Gastroesophageal sphincter (tissue), 4 donors: ENCODE measurements at regions not wholly inside any gene's neighbourhood (a gene's known extent, or its start where the extent isn't known, plus 50 kb on each side); places are given as distances from the start of the nearest gene placed in this dataset.

Experiments used
- ATAC-seq: fragments of 150-250 bp; one replicate; pipeline ENCODE4 v1.9.1; 2016; ENCODE audit warnings: mild to moderate bottlenecking, moderate library complexity
- H3K27ac ChIP-seq, 4 donors: fragments of 200-600 bp; sonication (generic) in 3 of 4; 1 replicate in 3 of 4; 2 replicates in 1 of 4; pipeline ENCODE4 v1.5.1; 2016 to 2019
- H3K27me3 ChIP-seq: fragments of 200-600 bp; sonication (generic); one replicate; pipeline ENCODE4 v1.5.1; 2019
- H3K36me3 ChIP-seq, 2 donors: fragments of 200-600 bp; sonication (generic); one replicate each; pipeline ENCODE4 v1.5.1; 2019; ENCODE audit warnings: control low read depth in 1 of 2
- H3K4me1 ChIP-seq, 3 donors: fragments of 200-600 bp; sonication (generic); 1 replicate in 2 of 3; 2 replicates in 1 of 3; pipeline ENCODE4 v1.5.1; 2016 to 2019; ENCODE audit warnings: control low read depth in 2 of 3
- H3K4me3 ChIP-seq, 2 donors: fragments of 200-600 bp; sonication (generic); one replicate each; pipeline ENCODE4 v1.5.1; 2019; ENCODE audit warnings: mild to moderate bottlenecking in 1 of 2, moderate library complexity in 1 of 2
- H3K9me3 ChIP-seq, 3 donors: fragments of 200-600 bp; sonication (generic); one replicate each; pipeline ENCODE4 v1.5.1; 2017 to 2019; ENCODE audit warnings: control low read depth in 2 of 3
- EP300 ChIP-seq: sonication (generic); formaldehyde crosslinking; IDR thresholded peaks from one replicate; pipeline ENCODE4 v1.6.1; 2017; ENCODE audit warnings: antibody characterized with exemption, mild to moderate bottlenecking
- POLR2A ChIP-seq, 2 donors: fragments of 450-650 bp; IDR thresholded peaks; one replicate each; pipeline ENCODE4 v1.6.1; 2017; ENCODE audit warnings: antibody characterized with exemption in 2 of 2, mild to moderate bottlenecking in 2 of 2, moderate library complexity in 1 of 2
- POLR2AphosphoS5 ChIP-seq: sonication (generic); formaldehyde crosslinking; IDR thresholded peaks from one replicate; pipeline ENCODE4 v1.6.1; 2017; ENCODE audit warnings: antibody characterized with exemption
- WGBS, 2 donors: methylation state at CpG; one replicate each; pipeline ENCODE4 v1.1.5; 2018; ENCODE audit warnings: low coverage in 1 of 2; 5-methylcytosine and 5-hydroxymethylcytosine counted together
- TF ChIP-seq, protein P1 (sequence below), 4 experiments: fragments of 200-600 bp in 2 of 4; fragments of 450-650 bp in 2 of 4; sonication (generic) in 1 of 4; IDR thresholded peaks; one replicate each; pipeline ENCODE4 v1.5.1; 2017 to 2019; ENCODE audit warnings: antibody characterized with exemption in 4 of 4, mild to moderate bottlenecking in 2 of 4, moderate library complexity in 2 of 4

DNA sequence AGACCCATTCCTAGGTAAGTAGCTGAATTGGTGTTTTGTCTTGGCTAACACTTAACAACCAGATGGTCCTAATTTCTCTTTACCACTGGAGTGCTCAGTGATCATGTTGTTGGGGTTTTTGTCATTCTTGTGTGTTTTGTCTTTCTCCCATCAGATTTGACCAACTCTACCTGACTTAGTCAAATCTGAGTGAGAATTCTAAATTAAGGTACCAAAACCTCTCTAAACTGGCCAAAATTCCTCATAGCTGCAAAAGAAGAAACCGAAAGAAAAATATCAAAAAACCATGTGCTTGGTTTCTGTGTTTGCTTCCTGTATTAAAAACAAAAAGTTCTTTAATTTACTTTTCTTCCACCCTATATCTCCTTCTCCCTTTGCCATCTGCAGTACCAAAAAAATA, 350.7 kb upstream of the SPHKAP start:
- TF ChIP-seq EP300 (no peak), POLR2AphosphoS5 (no peak), POLR2A (IDR thresholded peaks at IDR 0.05) (no peak)
- TF ChIP-seq, protein P1, sequence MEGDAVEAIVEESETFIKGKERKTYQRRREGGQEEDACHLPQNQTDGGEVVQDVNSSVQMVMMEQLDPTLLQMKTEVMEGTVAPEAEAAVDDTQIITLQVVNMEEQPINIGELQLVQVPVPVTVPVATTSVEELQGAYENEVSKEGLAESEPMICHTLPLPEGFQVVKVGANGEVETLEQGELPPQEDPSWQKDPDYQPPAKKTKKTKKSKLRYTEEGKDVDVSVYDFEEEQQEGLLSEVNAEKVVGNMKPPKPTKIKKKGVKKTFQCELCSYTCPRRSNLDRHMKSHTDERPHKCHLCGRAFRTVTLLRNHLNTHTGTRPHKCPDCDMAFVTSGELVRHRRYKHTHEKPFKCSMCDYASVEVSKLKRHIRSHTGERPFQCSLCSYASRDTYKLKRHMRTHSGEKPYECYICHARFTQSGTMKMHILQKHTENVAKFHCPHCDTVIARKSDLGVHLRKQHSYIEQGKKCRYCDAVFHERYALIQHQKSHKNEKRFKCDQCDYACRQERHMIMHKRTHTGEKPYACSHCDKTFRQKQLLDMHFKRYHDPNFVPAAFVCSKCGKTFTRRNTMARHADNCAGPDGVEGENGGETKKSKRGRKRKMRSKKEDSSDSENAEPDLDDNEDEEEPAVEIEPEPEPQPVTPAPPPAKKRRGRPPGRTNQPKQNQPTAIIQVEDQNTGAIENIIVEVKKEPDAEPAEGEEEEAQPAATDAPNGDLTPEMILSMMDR (IDR thresholded peaks at IDR 0.05), result no peak
- ATAC-seq, result no peak
- Histone ChIP-seq H3K27me3 (no peaks in the 10 kb centered on the region), H3K4me3 (no peak overlapping the region), H3K4me1 (no peaks in the 10 kb centered on the region), H3K9me3 (peaks cover 0 to 6% (median 0%) of the 10 kb centered on the region in 3 donors), H3K36me3 (no peaks in the 10 kb centered on the region), H3K27ac (no peak overlapping the region)
- 86 to 100% methylated on average over 1 of the region's 1 CpG for WGBS, 2 donors

DNA sequence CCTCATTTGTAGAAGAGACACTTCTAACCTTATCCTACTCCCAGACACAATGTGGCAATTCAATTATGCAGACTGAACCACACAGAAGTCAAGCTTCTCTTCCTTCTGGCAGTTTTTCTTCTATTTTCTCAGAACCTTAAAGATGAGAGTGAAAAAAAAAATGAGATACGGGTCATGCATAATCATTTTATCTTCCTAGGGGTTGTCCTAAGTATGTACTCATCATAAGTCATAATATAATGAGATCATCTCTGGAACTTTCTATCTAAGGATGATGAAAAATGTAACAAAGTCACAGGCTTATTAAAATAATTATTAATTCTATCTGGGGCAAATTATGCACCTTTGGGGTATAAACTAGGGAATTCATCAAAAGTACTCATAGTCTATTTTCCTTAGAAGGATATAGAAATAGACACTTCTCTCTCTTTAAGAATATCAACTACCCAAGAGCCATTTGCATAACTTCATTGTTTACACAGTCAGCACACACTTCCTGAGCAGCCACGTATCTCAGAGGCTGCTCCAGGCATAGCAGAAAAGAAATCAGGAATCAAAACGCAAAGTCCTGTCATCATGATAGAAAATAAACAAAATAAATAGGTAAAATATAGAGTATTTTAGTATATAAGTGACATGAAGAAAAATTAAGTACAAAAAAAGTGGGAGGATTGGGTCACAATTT, 345.9 kb upstream of the SPHKAP start:
- no peaks in the 10 kb centered on the region for H3K4me1 ChIP-seq
- ATAC-seq, result no peak
- no peaks in the 10 kb centered on the region for H3K27me3 ChIP-seq
- no peak overlapping the region for H3K27ac ChIP-seq
- no peak for TF ChIP-seq POLR2A (IDR thresholded peaks at IDR 0.05)
- TF ChIP-seq POLR2AphosphoS5, result no peak
- TF ChIP-seq, protein P1 (IDR thresholded peaks at IDR 0.05), result no peak
- no peak for TF ChIP-seq EP300
- no peak overlapping the region for H3K4me3 ChIP-seq
- no peaks in the 10 kb centered on the region for H3K36me3 ChIP-seq
- H3K9me3 ChIP-seq, result peaks cover 0 to 11% (median 0%) of the 10 kb centered on the region in 3 donors
- WGBS, 2 donors, result 42 to 60% methylated on average over 3 of the region's 3 CpGs

DNA sequence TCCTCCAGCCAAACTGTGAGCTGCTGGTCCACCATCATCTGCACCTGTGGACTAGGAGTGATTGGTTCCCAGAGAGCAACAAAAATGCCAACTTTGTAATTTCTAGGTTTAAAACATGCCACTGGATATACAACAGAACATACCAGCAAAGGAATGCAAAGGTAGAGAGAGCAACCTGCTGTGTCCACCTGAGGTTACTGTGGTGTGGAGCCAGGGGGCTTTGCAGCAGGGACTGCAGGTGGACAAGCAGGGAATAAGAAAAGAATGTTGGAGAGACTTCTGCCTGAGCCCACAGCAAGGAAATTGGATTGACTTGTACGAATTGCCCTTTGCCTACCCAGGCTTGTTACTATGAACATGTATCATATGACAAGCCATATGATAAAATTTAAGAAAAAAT, 345.2 kb upstream of the SPHKAP start:
- Histone ChIP-seq H3K9me3 (peaks cover 0 to 13% (median 0%) of the 10 kb centered on the region in 3 donors), H3K4me3 (no peak overlapping the region), H3K36me3 (no peaks in the 10 kb centered on the region), H3K4me1 (no peaks in the 10 kb centered on the region), H3K27me3 (no peaks in the 10 kb centered on the region), H3K27ac (no peak overlapping the region)
- ATAC-seq, result no peak
- TF ChIP-seq, protein P1 (IDR thresholded peaks at IDR 0.05), result no peak
- TF ChIP-seq EP300, result no peak
- TF ChIP-seq POLR2AphosphoS5, result no peak
- TF ChIP-seq POLR2A (IDR thresholded peaks at IDR 0.05), result no peak
- 67 to 71% methylated on average over 1 of the region's 1 CpG for WGBS, 2 donors

DNA sequence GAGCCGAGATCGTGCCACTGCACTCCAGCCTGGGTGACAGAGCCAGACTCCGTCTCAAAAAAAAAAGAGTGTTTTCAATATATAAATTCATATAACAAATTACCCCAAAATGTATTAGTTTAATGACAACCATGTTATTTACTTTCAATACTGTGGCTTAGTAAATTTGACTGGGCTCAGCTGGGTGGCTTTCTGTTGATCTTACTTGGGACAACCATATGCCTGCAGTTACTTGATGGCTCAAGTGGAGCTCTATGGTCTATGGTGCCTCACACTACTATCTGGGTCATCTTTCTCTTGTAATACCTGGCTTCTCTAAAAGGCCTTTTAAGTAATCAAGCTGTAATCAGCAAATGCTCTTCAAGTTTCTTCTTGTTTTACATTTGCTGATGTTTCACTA, 341.5 kb upstream of the SPHKAP start:
- ATAC-seq, result no peak
- Histone ChIP-seq H3K4me3 (no peak overlapping the region), H3K27me3 (no peaks in the 10 kb centered on the region), H3K4me1 (no peaks in the 10 kb centered on the region), H3K27ac (no peak overlapping the region), H3K36me3 (no peaks in the 10 kb centered on the region), H3K9me3 (peaks cover 0 to 13% (median 0%) of the 10 kb centered on the region in 3 donors)
- no peak for TF ChIP-seq POLR2AphosphoS5
- TF ChIP-seq POLR2A (IDR thresholded peaks at IDR 0.05), result no peak
- TF ChIP-seq, protein P1 (IDR thresholded peaks at IDR 0.05), result no peak
- TF ChIP-seq EP300, result no peak
- 88% methylated on average over 3 of the region's 3 CpGs; no CpG with 5 or more reads in 1 of the 2 donors for WGBS, 2 donors

DNA sequence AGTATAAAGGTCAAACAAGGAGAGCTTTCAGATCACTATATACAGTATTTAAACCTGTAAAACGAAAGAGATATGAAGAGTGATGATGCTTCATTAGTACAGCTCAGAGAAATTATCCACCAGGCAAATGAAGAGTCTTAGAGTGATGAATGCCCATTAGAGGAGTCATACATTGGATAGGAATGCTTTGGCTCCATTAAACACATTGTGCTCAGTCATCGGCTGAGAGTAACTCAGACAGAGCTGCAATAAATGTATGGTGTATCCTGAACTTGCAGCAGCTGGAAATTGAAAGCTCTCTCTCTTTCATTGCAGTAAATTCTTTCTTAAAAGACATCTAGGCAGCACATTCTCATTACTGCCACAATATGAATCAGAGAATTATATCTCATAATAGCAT, 340.8 kb upstream of the SPHKAP start:
- Histone ChIP-seq H3K27me3 (no peaks in the 10 kb centered on the region), H3K4me3 (no peak overlapping the region), H3K4me1 (no peaks in the 10 kb centered on the region), H3K9me3 (peaks cover 0 to 13% (median 0%) of the 10 kb centered on the region in 3 donors), H3K36me3 (no peaks in the 10 kb centered on the region), H3K27ac (no peak overlapping the region)
- TF ChIP-seq, protein P1 (IDR thresholded peaks at IDR 0.05), result no peak
- TF ChIP-seq EP300, result no peak
- TF ChIP-seq POLR2AphosphoS5, result no peak
- TF ChIP-seq POLR2A (IDR thresholded peaks at IDR 0.05), result no peak
- no peak for ATAC-seq
- WGBS, 2 donors, result 40 to 46% methylated on average over 2 of the region's 2 CpGs
